ENCODE measurements at regions not wholly inside any gene's neighbourhood (a gene's known extent, or its start where the extent isn't known, plus 50 kb on each side); places are given as distances from the start of the nearest gene placed in this dataset.

DNA sequence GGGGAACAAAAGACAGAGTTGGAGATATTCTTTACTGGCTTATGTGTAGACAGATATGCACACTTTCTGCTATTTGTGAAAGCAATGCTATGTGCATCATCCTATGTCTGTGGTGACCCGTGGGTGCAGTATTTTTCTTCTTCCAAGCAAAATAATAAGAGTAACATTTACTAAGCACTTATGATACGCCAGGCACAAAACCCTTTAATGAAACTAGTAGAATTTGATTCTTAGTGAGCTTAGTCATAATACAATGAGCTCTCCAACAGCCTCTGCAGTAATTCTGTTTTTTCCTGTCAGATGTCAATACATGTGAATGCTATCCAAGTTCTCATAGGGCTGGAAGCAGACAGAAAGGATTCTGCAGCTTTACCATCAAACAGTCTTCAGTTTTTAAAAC is 130.6 kb downstream of the RAD51AP2 start:
- no peak for TF ChIP-seq EZH2phosphoT487 (conservative IDR thresholded peaks at IDR 0.05; ENCODE audit: low read length)
- TF ChIP-seq, protein P1, sequence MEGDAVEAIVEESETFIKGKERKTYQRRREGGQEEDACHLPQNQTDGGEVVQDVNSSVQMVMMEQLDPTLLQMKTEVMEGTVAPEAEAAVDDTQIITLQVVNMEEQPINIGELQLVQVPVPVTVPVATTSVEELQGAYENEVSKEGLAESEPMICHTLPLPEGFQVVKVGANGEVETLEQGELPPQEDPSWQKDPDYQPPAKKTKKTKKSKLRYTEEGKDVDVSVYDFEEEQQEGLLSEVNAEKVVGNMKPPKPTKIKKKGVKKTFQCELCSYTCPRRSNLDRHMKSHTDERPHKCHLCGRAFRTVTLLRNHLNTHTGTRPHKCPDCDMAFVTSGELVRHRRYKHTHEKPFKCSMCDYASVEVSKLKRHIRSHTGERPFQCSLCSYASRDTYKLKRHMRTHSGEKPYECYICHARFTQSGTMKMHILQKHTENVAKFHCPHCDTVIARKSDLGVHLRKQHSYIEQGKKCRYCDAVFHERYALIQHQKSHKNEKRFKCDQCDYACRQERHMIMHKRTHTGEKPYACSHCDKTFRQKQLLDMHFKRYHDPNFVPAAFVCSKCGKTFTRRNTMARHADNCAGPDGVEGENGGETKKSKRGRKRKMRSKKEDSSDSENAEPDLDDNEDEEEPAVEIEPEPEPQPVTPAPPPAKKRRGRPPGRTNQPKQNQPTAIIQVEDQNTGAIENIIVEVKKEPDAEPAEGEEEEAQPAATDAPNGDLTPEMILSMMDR (IDR thresholded peaks at IDR 0.05; ENCODE audit: insufficient read depth, low read length, poor library complexity, severe bottlenecking) = no peak

All from SU-DHL-6 (cell line).